Activated B cell treated with CpG ODN at 0.5 μM for 24 hours (primary cell): ENCODE measurements at regions not wholly inside any gene's neighbourhood (a gene's known extent, or its start where the extent isn't known, plus 50 kb on each side); places are given as distances from the start of the nearest gene placed in this dataset.

Source experiments
- ATAC-seq: fragments of 200-7000 bp; cut with Tn5 transposase; one replicate; pipeline ENCODE4 v1.10.0; 2021; ENCODE audit warnings: low read depth, mild to moderate bottlenecking, moderate library complexity
- CTCF ChIA-PET: fragments of 350-600 bp; sonication (Branson Sonifier 250); formaldehyde crosslinking; loops from one replicate; lab custom pipeline; 2021; ENCODE audit warnings: antibody characterized with exemption; lab: Charles Lee
- POLR2A ChIA-PET: fragments of 350-600 bp; sonication (Branson Sonifier 250); formaldehyde crosslinking; loops from one replicate; lab custom pipeline; 2021; ENCODE audit warnings: antibody characterized with exemption; lab: Charles Lee
- DNase-seq: peaks from one replicate; pipeline ENCODE4 v3.0.0; 2022
- H3K27ac Mint-ChIP-seq: one replicate; pipeline ENCODE4 v1.8.0; 2020; ENCODE audit warnings: mixed read lengths
- H3K27me3 Mint-ChIP-seq: one replicate; pipeline ENCODE4 v1.8.0; 2021; ENCODE audit warnings: mixed read lengths
- H3K36me3 Mint-ChIP-seq: one replicate; pipeline ENCODE4 v1.8.0; 2021; ENCODE audit warnings: low read depth, mixed read lengths
- H3K4me1 Mint-ChIP-seq: one replicate; pipeline ENCODE4 v1.8.0; 2021; ENCODE audit warnings: mixed read lengths
- H3K4me3 Mint-ChIP-seq: one replicate; pipeline ENCODE4 v1.8.0; 2020; ENCODE audit warnings: mild to moderate bottlenecking, mixed read lengths
- H3K9me3 Mint-ChIP-seq: one replicate; pipeline ENCODE4 v1.8.0; 2020; ENCODE audit warnings: mixed read lengths
- CTCF ChIP-seq: fragments of 200-600 bp; IDR thresholded peaks from one replicate; pipeline ENCODE4 v1.8.0; 2022; ENCODE audit warnings: antibody characterized with exemption, mild to moderate bottlenecking
- intact Hi-C: fragments of 100-400 bp; cut with micrococcal nuclease; formaldehyde crosslinking; loops from one replicate; pipeline ENCODE4 v1.15.1; 2024

GRCh38 chr9:102769307-102769706 lies 225.8 kb upstream of the CYLC2 start:
- Mint-ChIP-seq H3K4me1 (no peaks in the 10 kb centered on the region), H3K36me3 (no peaks in the 10 kb centered on the region), H3K27ac (no peak overlapping the region), H3K4me3 (no peak overlapping the region), H3K9me3 (peaks cover 3% of the 10 kb centered on the region), H3K27me3 (no peaks in the 10 kb centered on the region)
- POLR2A ChIA-PET: no interaction called here
- ATAC-seq (no peak), DNase-seq (no peak)
- CTCF ChIA-PET: no interaction called here
- intact Hi-C loops: no loop called here
- no peak for TF ChIP-seq CTCF

GRCh38 chr9:102768002-102768401 lies 227.1 kb upstream of the CYLC2 start:
- peaks cover 8% of the 10 kb centered on the region for H3K9me3 Mint-ChIP-seq
- no peaks in the 10 kb centered on the region for H3K36me3 Mint-ChIP-seq
- H3K4me3 Mint-ChIP-seq: no peak overlapping the region
- TF ChIP-seq CTCF: no peak
- ATAC-seq (no peak), DNase-seq (no peak)
- intact Hi-C loops: no loop called here
- no peaks in the 10 kb centered on the region for H3K4me1 Mint-ChIP-seq
- H3K27ac Mint-ChIP-seq: no peak overlapping the region
- CTCF ChIA-PET: no interaction called here
- no peaks in the 10 kb centered on the region for H3K27me3 Mint-ChIP-seq
- POLR2A ChIA-PET: no interaction called here

- ChIA-PET CTCF (no interaction called here), POLR2A (no interaction called here)
- Mint-ChIP-seq H3K36me3 (no peaks in the 10 kb centered on the region), H3K9me3 (peaks cover 7% of the 10 kb centered on the region), H3K4me1 (no peaks in the 10 kb centered on the region), H3K27ac (no peak overlapping the region), H3K4me3 (no peak overlapping the region), H3K27me3 (no peaks in the 10 kb centered on the region)
- no peak for TF ChIP-seq CTCF
- intact Hi-C loops: no loop called here
- ATAC-seq (no peak), DNase-seq (no peak)
Observed at GRCh38 chr9:102767076-102767475, 228.1 kb upstream of the CYLC2 start.

GRCh38 chr9:102740578-102740977 lies 254.6 kb upstream of the CYLC2 start:
- TF ChIP-seq CTCF: no peak
- DNase-seq (no peak), ATAC-seq (no peak)
- Mint-ChIP-seq H3K9me3 (peaks cover 9% of the 10 kb centered on the region), H3K27me3 (no peaks in the 10 kb centered on the region), H3K36me3 (no peaks in the 10 kb centered on the region), H3K4me1 (no peaks in the 10 kb centered on the region), H3K27ac (no peak overlapping the region), H3K4me3 (no peak overlapping the region)
- ChIA-PET POLR2A (no interaction called here), CTCF (no interaction called here)
- intact Hi-C loops: no loop called here

GRCh38 chr9:102728946-102729345 lies 266.2 kb upstream of the CYLC2 start:
- Mint-ChIP-seq H3K27ac (no peak overlapping the region), H3K27me3 (no peaks in the 10 kb centered on the region), H3K9me3 (peaks cover 16% of the 10 kb centered on the region), H3K4me3 (no peak overlapping the region), H3K4me1 (no peaks in the 10 kb centered on the region), H3K36me3 (no peaks in the 10 kb centered on the region)
- no peak for TF ChIP-seq CTCF
- ATAC-seq (no peak), DNase-seq (no peak)
- POLR2A ChIA-PET: no interaction called here
- intact Hi-C loops: no loop called here
- CTCF ChIA-PET: no interaction called here
